Stomach smooth muscle (tissue), 2 donors: ENCODE measurements at regions not wholly inside any gene's neighbourhood (a gene's known extent, or its start where the extent isn't known, plus 50 kb on each side); places are given as distances from the start of the nearest gene placed in this dataset.
"Not testable (repeated sequence)": the region's sequence is repeated elsewhere in the genome, so short reads cannot be mapped to it uniquely, and the experiment has no call there.

Experiments
- H3K27ac ChIP-seq: one replicate; pipeline ENCODE4 v1.7.0; 2013; ENCODE audit warnings: mild to moderate bottlenecking, low read length, inconsistent platforms
- H3K27me3 ChIP-seq, 2 donors: one replicate each; pipeline ENCODE4 v1.7.0; 2013; ENCODE audit warnings: low read length in 2 of 2; ENCODE audit not compliant: insufficient read depth in 2 of 2, control insufficient read depth in 1 of 2
- H3K36me3 ChIP-seq, 2 donors: one replicate each; pipeline ENCODE4 v1.7.0; 2013; ENCODE audit warnings: low read length in 2 of 2; ENCODE audit not compliant: control insufficient read depth in 2 of 2, insufficient read depth in 2 of 2
- H3K4me1 ChIP-seq: one replicate; pipeline ENCODE4 v1.7.0; 2013; ENCODE audit warnings: low read length; ENCODE audit not compliant: control insufficient read depth, insufficient read depth
- H3K4me3 ChIP-seq, 2 donors: one replicate each; pipeline ENCODE4 v1.7.0; 2013; ENCODE audit warnings: low read length in 2 of 2
- H3K9ac ChIP-seq, 2 donors: one replicate each; pipeline ENCODE4 v1.7.0; 2013; ENCODE audit warnings: low read length in 2 of 2, mild to moderate bottlenecking in 1 of 2
- H3K9me3 ChIP-seq, 2 donors: one replicate each; pipeline ENCODE4 v1.7.0; 2013; ENCODE audit warnings: low read length in 2 of 2; ENCODE audit not compliant: control insufficient read depth in 2 of 2
- donor health status: healthy.
- donor health status: Pancreatic carcinoma.

GRCh38 chr2:90151805-90152204 lies 1460.3 kb downstream of the RPIA start:
- not testable (repeated sequence) for H3K9me3 ChIP-seq, H3K27ac ChIP-seq, H3K27me3 ChIP-seq, H3K4me1 ChIP-seq, H3K36me3 ChIP-seq, H3K9ac ChIP-seq, H3K4me3 ChIP-seq

GRCh38 chr2:90170978-90171377 lies 1479.5 kb downstream of the RPIA start:
- not testable (repeated sequence) for H3K27ac ChIP-seq, H3K36me3 ChIP-seq, H3K27me3 ChIP-seq, H3K4me3 ChIP-seq, H3K9ac ChIP-seq, H3K9me3 ChIP-seq, H3K4me1 ChIP-seq

GRCh38 chr2:90173081-90173480 lies 1481.6 kb downstream of the RPIA start:
- H3K36me3 ChIP-seq, H3K4me3 ChIP-seq, H3K9ac ChIP-seq, H3K27ac ChIP-seq, H3K27me3 ChIP-seq, H3K9me3 ChIP-seq, H3K4me1 ChIP-seq: not testable (repeated sequence)

- not testable (repeated sequence) for H3K27me3 ChIP-seq, H3K4me1 ChIP-seq, H3K9me3 ChIP-seq, H3K36me3 ChIP-seq, H3K9ac ChIP-seq, H3K4me3 ChIP-seq, H3K27ac ChIP-seq
These were observed 1488.1 kb downstream of the RPIA start for GRCh38 chr2:90179591-90179990.

- H3K36me3 ChIP-seq: no peaks in the 10 kb centered on the region
- H3K27me3 ChIP-seq: peaks cover 0 to 2% of the 10 kb centered on the region in 2 donors
- H3K9me3 ChIP-seq: no peaks in the 10 kb centered on the region
- no peak overlapping the region for H3K9ac ChIP-seq
- H3K27ac ChIP-seq: no peak overlapping the region
- H3K4me3 ChIP-seq: no peak overlapping the region
- no peaks in the 10 kb centered on the region for H3K4me1 ChIP-seq
These were observed 1516.1 kb downstream of the RPIA start for GRCh38 chr2:90207454-90208058.

GRCh38 chr2:90209009-90209408 lies 1517.5 kb downstream of the RPIA start:
- H3K9ac ChIP-seq: no peak overlapping the region
- no peaks in the 10 kb centered on the region for H3K9me3 ChIP-seq
- peaks cover 0 to 2% of the 10 kb centered on the region in 2 donors for H3K27me3 ChIP-seq
- no peaks in the 10 kb centered on the region for H3K36me3 ChIP-seq
- no peaks in the 10 kb centered on the region for H3K4me1 ChIP-seq
- H3K4me3 ChIP-seq: no peak overlapping the region
- H3K27ac ChIP-seq: no peak overlapping the region

GRCh38 chr2:90209806-90210205 lies 1518.3 kb downstream of the RPIA start:
- H3K27ac ChIP-seq: no peak overlapping the region
- H3K4me1 ChIP-seq: no peaks in the 10 kb centered on the region
- H3K9me3 ChIP-seq: no peaks in the 10 kb centered on the region
- H3K27me3 ChIP-seq: peaks cover 0 to 2% of the 10 kb centered on the region in 2 donors
- no peak overlapping the region for H3K9ac ChIP-seq
- no peak overlapping the region for H3K4me3 ChIP-seq
- H3K36me3 ChIP-seq: no peaks in the 10 kb centered on the region

GRCh38 chr2:90215880-90216279 lies 1524.4 kb downstream of the RPIA start:
- not testable (repeated sequence) for H3K27me3 ChIP-seq, H3K9me3 ChIP-seq, H3K4me3 ChIP-seq, H3K27ac ChIP-seq, H3K4me1 ChIP-seq, H3K9ac ChIP-seq, H3K36me3 ChIP-seq

GRCh38 chr2:90216801-90217200 lies 1525.3 kb downstream of the RPIA start:
- not testable (repeated sequence) for H3K4me1 ChIP-seq, H3K4me3 ChIP-seq, H3K36me3 ChIP-seq, H3K9me3 ChIP-seq, H3K9ac ChIP-seq, H3K27ac ChIP-seq, H3K27me3 ChIP-seq

GRCh38 chr2:90218534-90218933 lies 1527.1 kb downstream of the RPIA start:
- not testable (repeated sequence) for H3K4me3 ChIP-seq, H3K4me1 ChIP-seq, H3K9me3 ChIP-seq, H3K27me3 ChIP-seq, H3K27ac ChIP-seq, H3K36me3 ChIP-seq, H3K9ac ChIP-seq

- not testable (repeated sequence) for H3K4me3 ChIP-seq, H3K36me3 ChIP-seq, H3K9me3 ChIP-seq, H3K9ac ChIP-seq, H3K4me1 ChIP-seq, H3K27ac ChIP-seq, H3K27me3 ChIP-seq
These were observed 1529.3 kb downstream of the RPIA start for GRCh38 chr2:90220623-90221299.
